ENCODE measurements at regions not wholly inside any gene's neighbourhood (a gene's known extent, or its start where the extent isn't known, plus 50 kb on each side); places are given as distances from the start of the nearest gene placed in this dataset.
A peak's percentile ranks its signal among the peaks of the same experiment; 100 is the strongest.

GRCh38 chr3:145519398-145520047 is 641.5 kb downstream of the PLOD2 start:
- Histone ChIP-seq H3K36me3 (ENCODE audit: insufficient read depth, low read length) (no peaks in the 10 kb centered on the region), H3K9me3 (ENCODE audit: low read length) (peaks cover 2% of the 10 kb centered on the region), H3K4me3 (ENCODE audit: low read length) (peak overlapping the region; percentile 39), H3K27me3 (ENCODE audit: insufficient read depth, low read length) (no peaks in the 10 kb centered on the region), H3K4me1 (ENCODE audit: insufficient read depth, low read length) (peaks cover 20% of the 10 kb centered on the region), H2AFZ (ENCODE audit: low read depth, low read length) (peak overlapping the region; percentile 30)

GRCh38 chr3:145522179-145522578 is 638.8 kb downstream of the PLOD2 start:
- Histone ChIP-seq H3K4me3 (ENCODE audit: low read length) (no peak overlapping the region), H2AFZ (ENCODE audit: low read depth, low read length) (no peak overlapping the region), H3K27me3 (ENCODE audit: insufficient read depth, low read length) (no peaks in the 10 kb centered on the region), H3K4me1 (ENCODE audit: insufficient read depth, low read length) (peaks cover 20% of the 10 kb centered on the region), H3K9me3 (ENCODE audit: low read length) (peaks cover 2% of the 10 kb centered on the region), H3K36me3 (ENCODE audit: insufficient read depth, low read length) (no peaks in the 10 kb centered on the region)

GRCh38 chr3:145522893-145523651 is 637.9 kb downstream of the PLOD2 start:
- Histone ChIP-seq H3K36me3 (ENCODE audit: insufficient read depth, low read length) (no peaks in the 10 kb centered on the region), H3K4me3 (ENCODE audit: low read length) (no peak overlapping the region), H3K4me1 (ENCODE audit: insufficient read depth, low read length) (peaks cover 20% of the 10 kb centered on the region), H3K27me3 (ENCODE audit: insufficient read depth, low read length) (no peaks in the 10 kb centered on the region), H2AFZ (ENCODE audit: low read depth, low read length) (no peak overlapping the region), H3K9me3 (ENCODE audit: low read length) (peaks cover 2% of the 10 kb centered on the region)

GRCh38 chr3:145531548-145531947 is 629.4 kb downstream of the PLOD2 start:
- Histone ChIP-seq H3K4me1 (ENCODE audit: insufficient read depth, low read length) (no peaks in the 10 kb centered on the region), H3K36me3 (ENCODE audit: insufficient read depth, low read length) (no peaks in the 10 kb centered on the region), H3K9me3 (ENCODE audit: low read length) (no peaks in the 10 kb centered on the region), H2AFZ (ENCODE audit: low read depth, low read length) (no peak overlapping the region), H3K4me3 (ENCODE audit: low read length) (no peak overlapping the region), H3K27me3 (ENCODE audit: insufficient read depth, low read length) (no peaks in the 10 kb centered on the region)

- Histone ChIP-seq H3K9me3 (ENCODE audit: low read length) (no peaks in the 10 kb centered on the region), H2AFZ (ENCODE audit: low read depth, low read length) (no peak overlapping the region), H3K4me3 (ENCODE audit: low read length) (no peak overlapping the region), H3K4me1 (ENCODE audit: insufficient read depth, low read length) (no peaks in the 10 kb centered on the region), H3K27me3 (ENCODE audit: insufficient read depth, low read length) (no peaks in the 10 kb centered on the region), H3K36me3 (ENCODE audit: insufficient read depth, low read length) (no peaks in the 10 kb centered on the region)
Observed at GRCh38 chr3:145533696-145534095, 627.3 kb downstream of the PLOD2 start.

- Histone ChIP-seq H3K27me3 (ENCODE audit: insufficient read depth, low read length) (no peaks in the 10 kb centered on the region), H3K9me3 (ENCODE audit: low read length) (no peaks in the 10 kb centered on the region), H3K4me3 (ENCODE audit: low read length) (no peak overlapping the region), H2AFZ (ENCODE audit: low read depth, low read length) (no peak overlapping the region), H3K4me1 (ENCODE audit: insufficient read depth, low read length) (no peaks in the 10 kb centered on the region), H3K36me3 (ENCODE audit: insufficient read depth, low read length) (no peaks in the 10 kb centered on the region)
Observed at GRCh38 chr3:145536461-145536860, 624.5 kb downstream of the PLOD2 start.

- Histone ChIP-seq H3K27me3 (ENCODE audit: insufficient read depth, low read length) (no peaks in the 10 kb centered on the region), H3K9me3 (ENCODE audit: low read length) (no peaks in the 10 kb centered on the region), H3K4me3 (ENCODE audit: low read length) (no peak overlapping the region), H3K4me1 (ENCODE audit: insufficient read depth, low read length) (peaks cover 2% of the 10 kb centered on the region), H2AFZ (ENCODE audit: low read depth, low read length) (no peak overlapping the region), H3K36me3 (ENCODE audit: insufficient read depth, low read length) (no peaks in the 10 kb centered on the region)
Observed at GRCh38 chr3:145550522-145550921, 610.5 kb downstream of the PLOD2 start.

GRCh38 chr3:145557405-145557804 is 603.6 kb downstream of the PLOD2 start:
- Histone ChIP-seq H3K4me3 (ENCODE audit: low read length) (no peak overlapping the region), H3K9me3 (ENCODE audit: low read length) (no peaks in the 10 kb centered on the region), H3K36me3 (ENCODE audit: insufficient read depth, low read length) (no peaks in the 10 kb centered on the region), H3K4me1 (ENCODE audit: insufficient read depth, low read length) (peaks cover 9% of the 10 kb centered on the region), H2AFZ (ENCODE audit: low read depth, low read length) (no peak overlapping the region), H3K27me3 (ENCODE audit: insufficient read depth, low read length) (no peaks in the 10 kb centered on the region)

GRCh38 chr3:145578471-145578870 is 582.5 kb downstream of the PLOD2 start:
- Histone ChIP-seq H3K27me3 (ENCODE audit: insufficient read depth, low read length) (no peaks in the 10 kb centered on the region), H3K9me3 (ENCODE audit: low read length) (no peaks in the 10 kb centered on the region)

GRCh38 chr3:145581694-145582093 is 579.3 kb downstream of the PLOD2 start:
- no peaks in the 10 kb centered on the region for H3K4me1 ChIP-seq (ENCODE audit: insufficient read depth, low read length)

More at GRCh38 chr3:145578471-145578870, 582.5 kb downstream of the PLOD2 start:
- Histone ChIP-seq H3K4me3 (ENCODE audit: low read length) (no peak overlapping the region), H3K36me3 (ENCODE audit: insufficient read depth, low read length) (no peaks in the 10 kb centered on the region), H2AFZ (ENCODE audit: low read depth, low read length) (no peak overlapping the region), H3K4me1 (ENCODE audit: insufficient read depth, low read length) (no peaks in the 10 kb centered on the region)

GRCh38 chr3:145604851-145605250 is 556.1 kb downstream of the PLOD2 start:
- Histone ChIP-seq H3K36me3 (ENCODE audit: insufficient read depth, low read length) (no peaks in the 10 kb centered on the region), H3K27me3 (ENCODE audit: insufficient read depth, low read length) (no peaks in the 10 kb centered on the region), H3K9me3 (ENCODE audit: low read length) (no peaks in the 10 kb centered on the region), H3K4me3 (ENCODE audit: low read length) (no peak overlapping the region), H3K4me1 (ENCODE audit: insufficient read depth, low read length) (no peaks in the 10 kb centered on the region), H2AFZ (ENCODE audit: low read depth, low read length) (no peak overlapping the region)

More at GRCh38 chr3:145581694-145582093, 579.3 kb downstream of the PLOD2 start:
- Histone ChIP-seq H3K27me3 (ENCODE audit: insufficient read depth, low read length) (no peaks in the 10 kb centered on the region), H2AFZ (ENCODE audit: low read depth, low read length) (no peak overlapping the region), H3K36me3 (ENCODE audit: insufficient read depth, low read length) (no peaks in the 10 kb centered on the region), H3K9me3 (ENCODE audit: low read length) (no peaks in the 10 kb centered on the region), H3K4me3 (ENCODE audit: low read length) (no peak overlapping the region)

- Histone ChIP-seq H3K9me3 (ENCODE audit: low read length) (no peaks in the 10 kb centered on the region), H3K27me3 (ENCODE audit: insufficient read depth, low read length) (no peaks in the 10 kb centered on the region), H3K36me3 (ENCODE audit: insufficient read depth, low read length) (no peaks in the 10 kb centered on the region), H3K4me3 (ENCODE audit: low read length) (no peak overlapping the region), H3K4me1 (ENCODE audit: insufficient read depth, low read length) (peaks cover 6% of the 10 kb centered on the region), H2AFZ (ENCODE audit: low read depth, low read length) (no peak overlapping the region)
Observed at GRCh38 chr3:145620002-145620401, 541.0 kb downstream of the PLOD2 start.

GRCh38 chr3:145620486-145620885 is 540.5 kb downstream of the PLOD2 start:
- Histone ChIP-seq H2AFZ (ENCODE audit: low read depth, low read length) (no peak overlapping the region), H3K4me3 (ENCODE audit: low read length) (no peak overlapping the region), H3K9me3 (ENCODE audit: low read length) (no peaks in the 10 kb centered on the region), H3K36me3 (ENCODE audit: insufficient read depth, low read length) (no peaks in the 10 kb centered on the region), H3K4me1 (ENCODE audit: insufficient read depth, low read length) (peaks cover 6% of the 10 kb centered on the region), H3K27me3 (ENCODE audit: insufficient read depth, low read length) (no peaks in the 10 kb centered on the region)
